Fibroblast of lung (primary cell): ENCODE measurements at regions not wholly inside any gene's neighbourhood (a gene's known extent, or its start where the extent isn't known, plus 50 kb on each side); places are given as distances from the start of the nearest gene placed in this dataset.
"Not testable (repeated sequence)": the region's sequence is repeated elsewhere in the genome, so short reads cannot be mapped to it uniquely, and the experiment has no call there.

Experiments
- DNase-seq, 2 donors: peaks; one replicate each; pipeline versions ENCODE4 v3.0.0 to v3.0.0-alpha.2; 2010; ENCODE audit warnings: low read depth in 2 of 2
- H2AFZ ChIP-seq: 2 replicates; pipeline ENCODE4 v1.5.1; 2012; ENCODE audit warnings: low read length, control low read depth, inconsistent platforms
- H3K27ac ChIP-seq: 2 replicates; pipeline ENCODE4 v1.5.1; 2011; ENCODE audit warnings: low read length, control low read depth; ENCODE audit not compliant: insufficient read depth
- H3K27me3 ChIP-seq: 2 replicates; pipeline ENCODE4 v1.5.1; 2011; ENCODE audit warnings: mild to moderate bottlenecking, low read length; ENCODE audit not compliant: control insufficient read depth, insufficient read depth
- H3K36me3 ChIP-seq: 2 replicates; pipeline ENCODE4 v1.5.1; 2011; ENCODE audit warnings: low read length; ENCODE audit not compliant: control insufficient read depth, insufficient read depth
- H3K4me1 ChIP-seq: 2 replicates; pipeline ENCODE4 v1.5.1; 2011; ENCODE audit warnings: low read length; ENCODE audit not compliant: control insufficient read depth, insufficient read depth; ENCODE audit errors: extremely low read depth
- H3K4me2 ChIP-seq: 2 replicates; pipeline ENCODE4 v1.5.1; 2011; ENCODE audit warnings: low read length, control low read depth; ENCODE audit not compliant: insufficient read depth; ENCODE audit errors: extremely low read depth
- H3K4me3 ChIP-seq, 4 experiments: fragments of 200-600 bp in 1 of 4; sonication (generic) in 1 of 4; replicated peaks in 1 of 4; 2 replicates each; pipeline ENCODE4 v1.5.1; 2011 to 2016; ENCODE audit warnings: low read length in 4 of 4, low read depth in 3 of 4, mild to moderate bottlenecking in 3 of 4, control low read depth in 2 of 4, inconsistent platforms in 1 of 4, mixed read lengths in 1 of 4; ENCODE audit not compliant: insufficient read depth in 1 of 4; ENCODE audit errors: control extremely low read depth in 1 of 4
- H3K79me2 ChIP-seq: 2 replicates; pipeline ENCODE4 v1.5.1; 2012; ENCODE audit warnings: mild to moderate bottlenecking, low read length, inconsistent platforms; ENCODE audit not compliant: control insufficient read depth, insufficient read depth
- H3K9ac ChIP-seq: 2 replicates; pipeline ENCODE4 v1.5.1; 2011; ENCODE audit warnings: mild to moderate bottlenecking, low read length, control low read depth; ENCODE audit not compliant: insufficient read depth
- H3K9me3 ChIP-seq: 2 replicates; pipeline ENCODE4 v1.5.1; 2012; ENCODE audit warnings: low read depth, low read length; ENCODE audit not compliant: control insufficient read depth, insufficient read depth
- H4K20me1 ChIP-seq: 2 replicates; pipeline ENCODE4 v1.5.1; 2011; ENCODE audit warnings: low read length; ENCODE audit not compliant: control insufficient read depth, insufficient read depth; ENCODE audit errors: extremely low read depth
- CTCF ChIP-seq, 2 donors: IDR thresholded peaks in 1 of 2; conservative IDR thresholded peaks in 1 of 2; 1 replicate in 1 of 2; 2 replicates in 1 of 2; pipeline ENCODE4 v1.5.1; 2011 to 2012; ENCODE audit warnings: low read length in 2 of 2, control low read depth in 1 of 2, inconsistent platforms in 1 of 2, low read depth in 1 of 2, mild to moderate bottlenecking in 1 of 2
- EZH2 ChIP-seq: IDR thresholded peaks from 2 replicates; pipeline ENCODE4 v1.5.1; 2012; ENCODE audit warnings: low read length, control low read depth, mild to moderate bottlenecking; ENCODE audit errors: missing control alignments

GRCh38 chr3:55267206-55267930 is 219.7 kb downstream of the WNT5A start:
- TF ChIP-seq CTCF (conservative IDR thresholded peaks at IDR 0.05 in 1 of 2, IDR thresholded peaks at IDR 0.05 in 1 of 2; ENCODE audit: low read depth in 1 of 2, low read length in 2 of 2) (no peak), EZH2 (no peak)
- peak in 1 of 2 donors; percentile 50 for DNase-seq
- H3K4me1 ChIP-seq, result peaks cover 10% of the 10 kb centered on the region
- H3K36me3 ChIP-seq, result no peaks in the 10 kb centered on the region
- no peak overlapping the region for H2AFZ ChIP-seq
- no peaks in the 10 kb centered on the region for H4K20me1 ChIP-seq
- no peaks in the 10 kb centered on the region for H3K79me2 ChIP-seq
- no peak overlapping the region for H3K4me3 ChIP-seq
- H3K27me3 ChIP-seq, result no peaks in the 10 kb centered on the region
- no peaks in the 10 kb centered on the region for H3K9me3 ChIP-seq
- H3K9ac ChIP-seq, result no peak overlapping the region
- H3K27ac ChIP-seq, result no peak overlapping the region
- no peak overlapping the region for H3K4me2 ChIP-seq

- Histone ChIP-seq H3K27ac (no peak overlapping the region), H3K9ac (no peak overlapping the region), H4K20me1 (no peaks in the 10 kb centered on the region), H3K4me1 (peaks cover 10% of the 10 kb centered on the region), H2AFZ (no peak overlapping the region), H3K9me3 (no peaks in the 10 kb centered on the region), H3K4me3 (no peak overlapping the region), H3K4me2 (no peak overlapping the region), H3K79me2 (no peaks in the 10 kb centered on the region), H3K27me3 (no peaks in the 10 kb centered on the region), H3K36me3 (no peaks in the 10 kb centered on the region)
- peak in 1 of 2 donors; percentile 29 for DNase-seq
- TF ChIP-seq CTCF (conservative IDR thresholded peaks at IDR 0.05 in 1 of 2, IDR thresholded peaks at IDR 0.05 in 1 of 2; ENCODE audit: low read depth in 1 of 2, low read length in 2 of 2) (no peak), EZH2 (no peak)
These were observed 222.2 kb downstream of the WNT5A start for GRCh38 chr3:55264919-55265318.

- TF ChIP-seq EZH2 (no peak), CTCF (conservative IDR thresholded peaks at IDR 0.05 in 1 of 2, IDR thresholded peaks at IDR 0.05 in 1 of 2; ENCODE audit: low read depth in 1 of 2, low read length in 2 of 2) (no peak)
- Histone ChIP-seq H3K4me3 (no peak overlapping the region), H3K79me2 (no peaks in the 10 kb centered on the region), H3K27me3 (no peaks in the 10 kb centered on the region), H4K20me1 (no peaks in the 10 kb centered on the region), H2AFZ (no peak overlapping the region), H3K27ac (no peak overlapping the region), H3K36me3 (no peaks in the 10 kb centered on the region), H3K9ac (no peak overlapping the region), H3K4me2 (no peak overlapping the region), H3K4me1 (peaks cover 2% of the 10 kb centered on the region), H3K9me3 (no peaks in the 10 kb centered on the region)
- peak in 1 of 2 donors; percentile 61 for DNase-seq
These were observed 234.2 kb downstream of the WNT5A start for GRCh38 chr3:55252921-55253320.

- DNase-seq, H3K9me3 ChIP-seq, H3K4me2 ChIP-seq, H4K20me1 ChIP-seq, H3K79me2 ChIP-seq, H3K27ac ChIP-seq, H3K4me3 ChIP-seq, H2AFZ ChIP-seq, H3K9ac ChIP-seq, H3K4me1 ChIP-seq, H3K27me3 ChIP-seq, H3K36me3 ChIP-seq: not testable (repeated sequence)
These were observed 237.9 kb downstream of the WNT5A start for GRCh38 chr3:55249156-55249555.
